ENCODE measurements at regions not wholly inside any gene's neighbourhood (a gene's known extent, or its start where the extent isn't known, plus 50 kb on each side); places are given as distances from the start of the nearest gene placed in this dataset.

DNA sequence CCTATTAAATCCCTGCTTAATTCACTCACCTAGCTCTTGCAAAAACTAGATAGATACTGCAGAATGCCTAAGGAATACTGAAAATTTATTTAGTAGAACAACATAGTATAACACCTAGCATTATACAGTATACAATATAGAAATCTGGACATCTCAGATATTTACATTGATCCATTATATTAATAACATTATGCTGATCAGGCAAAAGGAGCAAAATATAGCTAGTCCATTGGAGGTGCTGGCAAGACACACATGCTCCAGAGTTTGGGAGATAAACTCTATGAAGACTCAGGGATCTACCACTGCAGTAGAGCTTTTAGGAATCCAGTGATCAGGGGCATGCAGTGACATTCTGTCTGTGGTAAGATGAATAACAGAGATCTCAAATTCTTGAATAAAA is 357.6 kb downstream of the TBC1D4 start:
- no peak for DNase-seq

DNA sequence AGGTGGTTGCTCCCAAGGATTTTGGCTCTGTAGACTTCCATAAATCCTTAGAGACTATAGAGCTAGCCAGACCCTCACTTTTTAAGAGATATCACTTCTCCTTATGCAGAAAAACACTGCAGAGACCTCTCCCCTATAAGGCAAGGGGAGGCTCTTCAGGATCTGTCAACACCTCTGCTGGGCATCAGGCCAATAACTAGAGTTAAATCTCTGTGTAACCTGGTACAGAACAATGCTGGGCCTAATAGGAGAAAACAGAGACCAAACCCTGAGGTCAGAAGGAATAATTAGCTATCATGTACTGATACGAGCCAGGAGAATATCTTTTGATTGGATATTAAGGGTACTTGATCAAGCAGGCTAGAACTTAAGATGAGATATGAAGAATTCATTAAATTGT is 358.5 kb downstream of the TBC1D4 start:
- DNase-seq: no peak

DNA sequence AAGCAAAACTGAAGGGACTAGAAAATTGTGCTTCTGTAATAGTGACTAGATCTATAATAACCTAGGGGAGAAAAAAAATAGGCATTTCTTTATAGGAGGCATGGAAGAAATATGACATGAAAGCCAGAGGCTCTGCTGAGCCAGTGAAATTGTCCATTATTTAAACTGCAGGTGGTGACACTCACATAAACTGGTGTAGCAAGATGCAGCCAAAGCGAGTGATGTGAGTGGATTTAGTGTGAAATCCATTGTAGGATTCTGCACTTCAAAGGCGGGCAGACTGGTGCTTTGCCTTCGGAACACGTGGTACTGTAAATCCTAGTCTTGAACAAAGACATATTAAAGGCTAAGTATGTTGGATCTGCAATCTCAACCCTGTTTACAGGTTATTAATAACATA is 361.9 kb downstream of the TBC1D4 start:
- no peak for DNase-seq

DNA sequence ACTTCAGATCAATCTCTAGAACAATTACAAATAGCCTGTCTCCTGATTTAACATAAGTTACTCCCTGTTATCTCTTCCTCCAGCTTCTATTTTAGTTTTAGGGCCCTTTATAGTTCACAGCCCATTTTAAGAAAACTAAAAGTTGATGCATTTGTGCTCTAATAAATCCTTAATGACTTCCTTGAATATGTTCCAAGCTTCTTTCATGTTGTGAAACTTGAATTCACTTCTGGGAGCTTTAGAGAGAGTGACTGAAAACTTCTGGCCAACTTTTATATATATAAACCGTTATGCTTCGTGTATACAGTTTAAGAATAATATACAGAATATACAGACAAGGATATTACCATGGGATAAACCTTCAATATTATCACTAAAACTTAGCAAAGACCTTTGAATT is 366.8 kb downstream of the TBC1D4 start:
- DNase-seq: no peak

DNA sequence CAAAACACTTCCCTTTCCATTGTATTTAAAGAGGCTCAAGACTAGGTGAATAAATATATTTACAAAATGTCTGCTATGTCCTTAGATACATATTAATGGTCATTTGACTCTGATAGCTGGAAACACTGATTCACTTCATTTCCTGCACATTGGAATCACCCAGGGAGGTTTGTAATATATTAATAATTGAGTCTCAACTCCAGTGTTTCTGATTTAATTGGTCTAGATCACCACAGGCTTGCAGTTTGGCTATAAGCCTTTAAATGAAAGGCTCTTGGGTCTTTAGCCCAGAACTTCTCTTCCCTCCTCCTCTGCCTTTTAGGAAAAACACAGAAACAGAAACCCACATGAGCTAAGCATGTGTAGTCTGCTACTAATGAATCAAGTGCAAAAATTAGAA is 378.0 kb downstream of the TBC1D4 start:
- no peak for DNase-seq

DNA sequence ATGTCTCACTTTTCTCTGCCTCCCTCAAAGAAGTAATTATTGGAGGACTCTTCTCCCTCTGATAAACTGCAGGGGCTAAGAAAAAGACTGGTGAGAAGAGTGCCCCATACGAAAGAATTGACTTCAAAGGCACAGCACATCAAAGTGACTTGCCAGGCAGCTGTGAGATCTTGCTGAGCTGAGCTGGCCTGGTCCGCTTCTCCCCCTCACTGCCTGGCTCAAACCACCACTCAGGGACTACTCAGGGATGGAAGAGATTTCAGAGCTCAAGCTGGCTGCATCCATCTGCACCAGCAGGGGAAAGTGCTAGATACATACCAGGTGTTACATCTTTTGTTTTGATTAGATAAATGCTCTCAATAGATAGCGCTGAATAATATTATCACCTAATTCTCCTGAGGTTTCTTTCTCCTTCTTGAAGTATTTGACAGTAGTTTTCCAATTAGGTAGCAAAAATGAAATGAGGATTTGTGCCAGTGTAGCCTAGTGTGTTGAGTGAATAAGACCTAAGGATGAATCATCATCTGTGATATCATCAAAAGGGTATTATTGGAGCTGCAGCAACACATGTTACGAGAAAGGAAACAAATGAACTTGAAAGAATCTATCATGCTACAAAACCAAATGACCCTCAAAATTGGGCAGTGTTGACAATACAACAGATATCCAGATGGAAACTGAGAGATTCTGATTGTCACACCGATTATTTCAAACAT is 379.8 kb downstream of the TBC1D4 start:
- no peak for DNase-seq

DNA sequence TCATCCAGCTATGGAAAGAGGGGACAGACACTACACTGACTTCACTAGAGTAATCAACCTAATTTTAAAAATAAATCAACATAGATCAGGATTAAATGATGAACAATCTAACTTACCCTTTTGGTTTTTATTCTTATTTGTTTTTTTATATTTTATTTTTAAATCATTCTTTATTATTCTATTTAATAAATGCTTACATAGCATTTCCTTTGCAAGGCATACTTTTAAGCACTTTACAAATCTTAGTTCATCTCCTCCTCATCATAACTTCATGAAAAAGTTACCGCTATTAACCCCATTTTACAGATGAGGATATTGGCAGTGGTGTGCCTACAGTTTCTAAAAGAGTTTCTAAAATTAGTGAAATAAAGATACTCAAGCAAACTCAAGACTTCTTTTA is 380.6 kb downstream of the TBC1D4 start:
- DNase-seq: no peak

DNA sequence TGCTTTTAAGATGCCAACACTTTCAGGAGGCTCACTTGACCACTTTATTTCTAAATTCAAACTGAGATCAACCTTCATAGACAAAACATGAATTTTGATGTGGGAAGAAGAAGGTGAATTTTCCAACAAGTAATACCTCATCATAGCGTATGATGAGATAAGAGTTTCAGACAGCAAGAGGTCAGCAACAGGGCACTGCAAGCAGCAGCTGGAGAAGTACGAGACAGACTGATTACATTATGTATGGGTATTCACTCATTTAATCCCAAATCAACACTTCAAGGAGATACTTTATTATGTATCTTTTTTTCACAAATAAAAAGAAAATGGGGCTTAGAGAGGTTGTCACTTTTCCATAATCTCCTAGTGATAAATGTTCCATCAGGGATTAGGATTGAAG is 389.8 kb downstream of the TBC1D4 start:
- DNase-seq: no peak

DNA sequence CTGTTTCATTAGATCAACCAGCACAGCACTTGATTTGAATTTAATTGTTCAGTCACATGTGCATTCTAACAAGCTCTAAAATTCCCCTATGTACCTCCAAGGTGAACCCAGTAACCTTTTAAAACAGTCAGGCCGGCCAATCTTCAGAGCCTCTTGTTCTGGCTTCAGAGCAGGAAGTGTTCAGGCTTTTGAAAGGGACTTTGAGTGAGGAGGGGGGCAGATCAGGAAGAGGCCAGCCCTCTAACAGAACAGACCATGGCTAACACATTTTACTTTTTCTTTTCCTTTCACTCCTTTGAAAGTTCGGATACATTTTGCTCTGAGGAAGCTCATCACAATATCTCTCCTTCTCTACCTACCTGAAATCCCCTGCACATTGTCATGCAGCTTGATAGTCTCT is 390.3 kb downstream of the TBC1D4 start:
- no peak for DNase-seq

DNA sequence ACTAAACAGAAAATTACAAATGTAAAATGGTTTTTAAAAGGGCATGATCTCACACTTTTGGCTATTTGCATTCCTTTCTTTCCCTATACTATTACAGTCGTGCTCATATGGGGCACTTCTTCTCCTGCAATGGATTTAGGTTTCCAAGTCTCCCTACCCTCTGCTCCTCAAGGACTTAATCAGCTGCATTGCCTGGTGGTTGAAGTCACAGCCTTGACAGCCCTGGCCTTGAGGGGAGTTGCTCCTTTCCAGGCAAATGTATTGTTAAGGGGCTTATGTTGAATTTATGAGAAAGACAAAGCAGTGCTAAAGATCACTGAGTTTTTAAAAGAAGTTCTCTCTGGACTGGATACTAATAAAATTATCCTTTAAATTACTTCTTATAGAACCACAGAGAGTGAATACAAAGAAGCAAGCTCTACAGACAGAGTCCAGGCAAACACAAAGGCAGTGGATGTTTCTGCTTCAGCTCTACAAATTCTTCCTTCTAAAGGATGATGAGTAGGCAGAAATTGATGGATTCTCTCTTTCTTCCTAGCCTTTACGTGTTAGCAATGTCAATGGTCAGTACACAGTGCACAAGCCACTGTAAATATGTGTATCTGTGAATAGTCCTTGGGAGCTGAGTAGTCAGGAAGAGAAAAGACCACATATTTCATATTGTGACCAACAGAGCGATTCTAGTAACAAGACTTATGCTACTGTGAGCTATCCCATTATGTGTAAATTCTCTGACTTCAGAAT is 390.9 kb downstream of the TBC1D4 start:
- DNase-seq: no peak

DNA sequence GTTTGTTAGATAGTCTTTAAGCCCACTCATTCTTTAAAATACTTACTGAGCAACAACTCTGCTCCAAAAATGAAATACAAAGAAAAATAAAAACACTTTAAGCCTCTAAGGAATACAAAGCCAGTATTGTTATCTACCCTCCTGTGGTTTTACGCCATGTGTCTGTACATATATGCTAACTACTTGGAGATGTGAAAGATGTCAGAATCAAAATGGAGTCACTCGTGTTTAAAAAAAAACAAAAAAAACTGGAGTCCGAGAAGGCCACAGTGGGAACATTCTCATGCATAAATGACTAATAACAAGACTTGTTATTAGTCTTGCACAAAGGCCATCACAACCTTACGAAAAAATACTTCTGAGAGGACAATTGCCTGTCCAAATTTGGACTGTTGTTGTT is 393.1 kb downstream of the TBC1D4 start:
- DNase-seq: no peak

DNA sequence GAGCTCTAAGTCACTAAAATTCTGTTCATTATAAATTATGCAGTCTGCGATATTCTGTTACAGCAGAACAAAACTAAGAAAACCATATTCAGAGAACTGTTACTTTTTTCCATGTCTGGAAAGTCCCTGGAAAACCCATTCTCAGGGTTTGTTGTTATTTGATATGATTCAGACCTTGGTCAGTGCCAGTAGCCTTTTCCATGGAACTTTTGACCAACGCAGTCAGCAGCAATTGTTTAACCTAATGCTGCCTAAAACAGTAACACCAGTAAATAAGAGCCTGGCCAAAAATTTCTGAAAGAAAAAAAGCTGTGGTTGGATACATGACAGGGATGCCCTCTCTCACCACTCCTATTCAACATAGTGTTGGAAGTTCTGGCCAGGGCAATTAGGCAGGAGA is 402.7 kb downstream of the TBC1D4 start:
- DNase-seq: no peak

DNA sequence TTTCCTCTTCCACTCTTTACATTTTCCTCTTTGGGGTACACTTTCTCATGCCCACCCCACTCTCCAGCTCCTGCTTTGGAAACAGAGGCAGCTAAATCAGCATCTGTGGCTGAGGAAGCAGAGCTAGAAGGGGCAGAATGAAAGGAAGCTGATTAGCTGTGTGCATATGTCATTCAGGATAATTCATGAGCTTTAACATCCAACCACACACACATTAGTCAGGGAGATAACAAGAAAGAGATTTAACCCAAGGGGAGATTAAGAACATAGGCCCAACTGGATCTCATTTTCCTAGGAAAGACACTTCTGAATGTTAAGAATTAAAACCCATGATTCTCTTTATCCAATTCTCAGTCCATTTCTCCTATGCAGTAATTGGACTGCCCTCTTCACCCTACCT is 405.5 kb downstream of the TBC1D4 start:
- DNase-seq: no peak

DNA sequence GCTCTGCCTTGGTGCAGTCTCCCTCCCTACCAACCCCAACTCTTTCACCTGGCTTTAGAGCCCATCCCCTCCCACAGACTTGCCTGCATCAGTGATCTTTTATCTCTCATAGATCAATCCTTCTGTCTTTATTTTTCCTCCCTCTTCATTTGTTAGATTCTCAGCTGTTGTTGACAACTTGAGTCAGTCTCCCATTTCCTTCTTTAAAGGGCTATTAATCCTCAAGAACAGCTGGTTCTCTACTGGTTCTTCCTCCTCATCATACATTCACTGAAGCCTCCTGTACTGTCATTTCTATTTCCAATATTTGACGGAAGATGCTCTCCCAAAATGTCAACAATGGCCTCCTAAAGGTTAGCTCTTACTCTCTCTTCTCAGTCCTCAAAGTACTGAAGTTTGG is 408.2 kb downstream of the TBC1D4 start:
- no peak for DNase-seq

DNA sequence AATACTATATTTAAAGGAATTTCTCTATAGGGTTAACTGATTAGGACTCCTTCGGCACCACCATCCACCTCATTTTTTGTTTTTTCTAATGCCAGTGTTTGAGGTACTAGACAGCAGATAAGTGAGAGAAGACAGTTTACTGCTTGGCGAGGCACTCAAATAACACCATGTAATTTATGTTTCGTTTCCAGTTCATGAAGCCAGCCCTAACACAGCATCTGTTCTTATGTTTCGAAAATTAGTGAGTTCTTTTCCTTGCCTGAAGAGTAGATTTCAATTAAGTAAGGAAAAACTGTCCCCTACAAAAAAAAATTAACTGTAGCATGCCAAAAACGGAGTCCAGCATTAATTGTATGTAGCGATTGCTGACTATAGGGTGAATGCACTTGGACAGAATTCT is 409.1 kb downstream of the TBC1D4 start:
- DNase-seq: no peak

DNA sequence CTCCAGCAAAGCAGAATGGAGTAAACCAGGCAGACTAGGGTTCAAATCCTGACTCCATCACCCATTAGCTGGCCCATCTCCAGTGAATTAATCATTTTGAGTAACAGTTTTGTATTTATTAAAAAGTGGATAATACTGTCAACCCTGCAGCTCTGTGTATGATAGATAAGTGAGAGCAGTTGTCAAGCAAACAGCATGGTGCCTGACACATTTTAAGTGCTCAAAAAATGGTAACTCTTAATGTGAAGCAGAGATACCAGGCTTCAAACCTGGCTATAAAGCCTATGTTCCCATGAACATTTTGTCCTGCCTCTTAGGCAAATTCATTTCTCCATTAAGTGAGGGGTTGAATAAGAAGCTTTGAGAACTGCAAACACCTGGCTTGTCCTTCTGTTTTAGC is 409.6 kb downstream of the TBC1D4 start:
- DNase-seq: no peak

DNA sequence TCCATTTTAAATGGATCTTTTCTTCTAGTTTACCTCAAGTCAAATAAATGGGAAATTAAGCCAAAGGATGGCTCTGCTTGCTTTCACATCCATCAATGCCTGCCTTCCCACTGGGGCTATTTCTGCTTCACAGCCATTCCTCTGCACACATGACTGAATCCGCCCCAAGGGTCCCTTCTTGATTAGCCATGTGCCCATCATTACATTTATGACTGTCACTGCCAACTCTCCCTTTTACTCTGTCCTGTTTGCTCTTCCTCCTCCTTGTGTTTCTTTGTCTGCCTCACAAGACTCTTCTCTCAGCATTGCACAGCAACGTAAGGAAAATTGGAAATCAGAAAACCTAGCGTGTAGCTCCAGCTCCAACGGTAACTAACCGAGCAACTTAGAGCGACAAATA is 410.2 kb downstream of the TBC1D4 start:
- DNase-seq: no peak

DNA sequence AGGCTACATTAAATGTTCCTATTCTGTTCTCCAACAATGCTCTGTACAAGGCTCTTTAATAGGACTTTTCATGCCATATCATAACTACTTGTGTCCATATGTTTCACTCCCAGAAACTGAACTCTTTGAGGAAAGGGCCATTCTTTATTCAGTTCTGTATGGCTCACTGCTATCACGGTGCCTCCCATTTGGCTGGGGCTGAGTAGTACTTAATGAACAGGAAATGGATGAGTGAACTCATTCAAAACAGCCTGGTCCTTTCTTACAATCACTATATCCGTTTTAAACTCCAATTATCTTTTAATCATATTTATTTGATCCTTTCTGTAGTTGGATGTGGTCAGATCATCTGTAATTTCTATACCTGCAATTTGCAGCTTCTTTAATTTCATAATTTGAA is 410.6 kb downstream of the TBC1D4 start:
- DNase-seq: no peak

DNA sequence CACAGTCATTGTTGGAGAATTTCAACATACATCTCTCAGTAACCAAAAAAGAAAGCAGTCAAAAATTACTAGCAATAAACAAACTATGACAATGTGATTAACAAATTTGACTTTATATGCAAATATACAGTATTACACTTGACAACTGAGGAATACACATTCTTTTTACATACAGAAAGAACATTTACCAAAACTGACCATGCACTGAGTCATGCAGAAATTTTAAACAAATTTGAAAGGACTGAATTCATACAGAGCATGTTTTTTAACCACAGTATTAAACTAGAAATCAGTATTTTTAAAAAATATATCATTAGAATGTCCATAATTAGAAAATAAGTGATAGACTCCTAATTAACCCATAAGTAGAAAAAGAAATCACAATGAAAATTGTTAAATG is 420.1 kb downstream of the TBC1D4 start:
- DNase-seq: no peak

DNA sequence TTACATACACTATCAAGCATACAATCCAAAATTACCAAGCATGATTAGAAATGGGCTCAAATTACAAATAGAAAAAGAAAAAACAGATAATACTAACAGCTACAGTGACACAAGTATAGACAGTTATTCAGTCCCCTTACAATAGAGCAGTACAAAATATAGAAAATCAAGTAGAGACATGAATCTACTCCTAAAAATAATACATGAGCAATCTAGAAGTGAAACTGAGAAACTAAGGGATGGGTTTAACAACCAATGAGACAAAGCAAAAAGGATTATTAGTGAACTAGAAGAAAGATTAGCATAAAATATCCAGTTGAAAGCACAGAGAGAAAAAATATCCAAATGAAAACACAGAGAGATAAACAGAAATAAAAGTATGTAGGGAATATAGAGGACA is 426.7 kb downstream of the TBC1D4 start:
- DNase-seq: no peak

DNA sequence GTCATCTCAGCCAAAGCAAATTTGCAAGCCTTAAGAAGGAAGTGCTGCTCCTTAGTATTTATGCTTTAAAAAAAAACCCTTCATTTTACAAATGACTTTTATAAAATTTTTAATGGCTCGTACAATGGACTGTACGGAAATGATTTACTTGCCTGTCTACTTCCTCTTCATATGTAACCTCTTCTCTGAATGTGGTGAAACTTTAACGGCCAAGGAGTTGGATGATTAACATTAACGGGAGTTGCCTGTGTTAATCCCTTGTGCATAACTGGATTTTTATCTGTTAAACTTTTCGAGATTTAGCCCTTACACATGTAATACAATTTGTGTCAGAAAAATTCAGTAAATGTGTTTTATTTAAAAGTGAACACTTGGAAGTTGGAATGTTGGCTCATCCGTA is 429.4 kb downstream of the TBC1D4 start:
- DNase-seq: no peak

DNA sequence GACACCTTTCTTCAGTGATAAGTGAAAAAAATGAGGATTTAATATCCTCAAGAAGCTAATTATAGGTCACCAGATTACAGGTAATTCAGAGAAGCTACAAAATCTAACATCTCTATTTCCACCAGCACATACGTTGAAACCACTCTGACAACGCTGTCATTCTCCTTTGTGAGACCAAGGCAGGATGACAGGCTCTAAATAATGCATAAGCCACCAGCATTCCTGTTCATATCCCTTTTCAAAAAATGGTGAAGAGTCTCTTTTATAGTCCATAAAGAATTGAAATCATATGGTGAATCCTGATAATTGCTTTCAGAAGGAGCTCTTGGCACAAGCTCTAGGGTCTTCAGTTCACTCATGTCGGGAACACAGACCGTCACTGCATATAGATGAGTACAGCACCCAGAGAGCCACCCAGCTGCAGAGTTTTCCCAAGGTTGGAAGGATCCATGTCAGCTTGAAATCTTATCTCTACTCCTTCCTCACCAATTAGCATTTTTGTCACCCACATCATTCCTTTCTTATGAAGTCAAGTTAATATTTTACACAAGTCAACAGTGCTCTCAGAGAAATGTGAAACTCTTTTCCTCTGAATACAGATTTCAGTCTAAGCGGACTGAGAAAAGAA is 431.4 kb downstream of the TBC1D4 start:
- no peak for DNase-seq

DNA sequence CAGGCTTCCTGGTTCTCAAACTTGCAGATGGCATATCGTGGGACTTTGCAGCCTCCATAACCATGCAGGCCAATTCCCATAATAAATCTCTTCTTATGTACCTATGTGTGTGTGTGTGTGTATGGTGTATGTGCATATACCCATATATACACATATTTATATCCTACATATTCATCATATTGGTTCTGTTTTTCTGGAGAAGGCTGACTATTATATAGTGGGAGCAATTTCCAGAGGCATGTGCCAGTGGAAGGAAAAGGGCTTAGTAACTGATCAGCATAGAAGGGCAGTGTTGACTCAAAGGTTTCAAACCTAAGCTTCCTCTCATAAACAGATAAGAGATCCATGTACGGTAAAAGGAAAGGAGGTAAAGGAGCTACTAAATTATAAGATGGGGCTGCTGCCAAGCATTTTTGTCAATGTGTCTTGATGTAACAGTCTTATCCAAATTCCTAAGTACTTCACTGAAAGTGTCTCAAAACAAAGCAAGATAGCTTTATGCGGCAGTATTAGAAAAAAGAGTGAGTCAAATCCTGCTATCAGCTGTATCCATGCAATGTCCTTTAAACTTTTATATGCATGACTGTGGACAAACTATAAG is 432.1 kb downstream of the TBC1D4 start:
- DNase-seq: no peak

DNA sequence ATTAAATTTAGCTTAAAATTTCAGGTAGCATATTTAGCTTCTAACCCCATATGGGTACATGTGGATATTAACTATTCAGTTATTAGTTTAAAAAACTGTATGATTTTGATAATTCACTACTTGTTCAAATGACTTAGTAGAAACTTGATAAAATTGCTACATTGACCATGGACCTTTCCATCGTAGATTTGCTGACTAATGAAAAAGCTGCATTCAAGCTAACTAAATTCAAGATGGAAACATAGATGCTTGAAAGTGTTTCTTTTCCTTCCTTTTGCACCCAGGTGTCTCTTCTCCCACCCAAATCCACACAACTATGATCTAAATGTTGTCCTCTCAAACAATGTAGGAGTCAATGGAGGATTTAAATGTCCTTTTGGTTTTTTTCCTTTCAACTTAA is 439.2 kb downstream of the TBC1D4 start:
- DNase-seq: no peak

Measured in stimulated activated CD4-positive, alpha-beta T cell treated with anti-CD3 and anti-CD28 coated beads, Interleukin-4, amount 100 ng/mL, for 1 hour (primary cell).